Transverse colon (tissue), 4 donors: ENCODE measurements at regions not wholly inside any gene's neighbourhood (a gene's known extent, or its start where the extent isn't known, plus 50 kb on each side); places are given as distances from the start of the nearest gene placed in this dataset.

Experiments used
- CTCF ChIP-seq, 5 experiments: fragments of 200-600 bp in 3 of 5; fragments of 450-650 bp in 2 of 5; sonication (generic) in 3 of 5; IDR thresholded peaks; 1 replicate in 2 of 5; 2 replicates in 3 of 5; pipeline ENCODE4 v1.5.1; 2016 to 2017; ENCODE audit warnings: antibody characterized with exemption in 5 of 5, inconsistent platforms in 3 of 5, mild to moderate bottlenecking in 2 of 5, moderate library complexity in 1 of 5
- EP300 ChIP-seq: sonication (generic); formaldehyde crosslinking; IDR thresholded peaks from one replicate; pipeline ENCODE4 v1.6.1; 2017; ENCODE audit warnings: antibody characterized with exemption, low read depth
- POLR2A ChIP-seq: fragments of 450-650 bp; IDR thresholded peaks from one replicate; pipeline ENCODE4 v1.6.1; 2016; ENCODE audit warnings: antibody characterized with exemption, mild to moderate bottlenecking, moderate library complexity
- POLR2AphosphoS5 ChIP-seq, 3 donors: sonication (generic); formaldehyde crosslinking; IDR thresholded peaks; one replicate each; pipeline ENCODE4 v1.6.1; 2016; ENCODE audit warnings: antibody characterized with exemption in 3 of 3

- no peak for TF ChIP-seq EP300
- TF ChIP-seq CTCF (IDR thresholded peaks at IDR 0.05) = no peak
- no peak for TF ChIP-seq POLR2AphosphoS5 (IDR thresholded peaks at IDR 0.05)
- TF ChIP-seq POLR2A = no peak
Observed at GRCh38 chr3:182327196-182327681, 466.1 kb upstream of the ATP11B start.
